22Rv1 (cell line): ENCODE measurements at regions not wholly inside any gene's neighbourhood (a gene's known extent, or its start where the extent isn't known, plus 50 kb on each side); places are given as distances from the start of the nearest gene placed in this dataset.

Source experiments
- ZFX ChIP-seq: fragments of 450-650 bp; IDR thresholded peaks from 2 replicates; pipeline ENCODE4 v1.6.1; 2017; ENCODE audit warnings: antibody characterized with exemption, borderline replicate concordance
- TF ChIP-seq, protein P1 (sequence below): fragments of 450-650 bp; IDR thresholded peaks from 2 replicates; pipeline ENCODE4 v1.5.1; 2017; ENCODE audit warnings: mild to moderate bottlenecking

DNA sequence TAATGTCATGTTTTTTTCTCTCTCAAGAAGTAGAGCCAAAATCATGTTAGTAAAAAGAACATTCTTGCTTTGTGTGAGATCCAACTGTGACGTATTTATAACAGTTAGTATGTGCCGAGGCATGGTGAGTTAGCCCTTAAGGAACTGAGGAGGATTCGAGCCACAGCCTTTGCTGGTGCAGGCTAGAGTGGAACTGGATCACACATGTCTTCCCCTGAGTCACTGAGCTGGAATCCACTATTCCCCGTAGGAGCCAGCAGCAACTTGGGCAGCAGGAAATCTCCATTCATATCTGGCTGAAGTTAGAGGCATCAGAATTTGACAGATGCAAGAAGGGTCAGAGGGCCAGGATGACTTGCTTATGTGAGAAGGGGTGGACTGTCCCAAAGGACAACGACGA is 144.6 kb upstream of the KIT start:
- TF ChIP-seq, protein P1, sequence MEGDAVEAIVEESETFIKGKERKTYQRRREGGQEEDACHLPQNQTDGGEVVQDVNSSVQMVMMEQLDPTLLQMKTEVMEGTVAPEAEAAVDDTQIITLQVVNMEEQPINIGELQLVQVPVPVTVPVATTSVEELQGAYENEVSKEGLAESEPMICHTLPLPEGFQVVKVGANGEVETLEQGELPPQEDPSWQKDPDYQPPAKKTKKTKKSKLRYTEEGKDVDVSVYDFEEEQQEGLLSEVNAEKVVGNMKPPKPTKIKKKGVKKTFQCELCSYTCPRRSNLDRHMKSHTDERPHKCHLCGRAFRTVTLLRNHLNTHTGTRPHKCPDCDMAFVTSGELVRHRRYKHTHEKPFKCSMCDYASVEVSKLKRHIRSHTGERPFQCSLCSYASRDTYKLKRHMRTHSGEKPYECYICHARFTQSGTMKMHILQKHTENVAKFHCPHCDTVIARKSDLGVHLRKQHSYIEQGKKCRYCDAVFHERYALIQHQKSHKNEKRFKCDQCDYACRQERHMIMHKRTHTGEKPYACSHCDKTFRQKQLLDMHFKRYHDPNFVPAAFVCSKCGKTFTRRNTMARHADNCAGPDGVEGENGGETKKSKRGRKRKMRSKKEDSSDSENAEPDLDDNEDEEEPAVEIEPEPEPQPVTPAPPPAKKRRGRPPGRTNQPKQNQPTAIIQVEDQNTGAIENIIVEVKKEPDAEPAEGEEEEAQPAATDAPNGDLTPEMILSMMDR, result no peak
- TF ChIP-seq ZFX, result no peak
